CD4-positive, alpha-beta T cell treated with Interferon alpha-2 for 1 hour (primary cell): ENCODE measurements at regions not wholly inside any gene's neighbourhood (a gene's known extent, or its start where the extent isn't known, plus 50 kb on each side); places are given as distances from the start of the nearest gene placed in this dataset.
"Not testable (repeated sequence)": the region's sequence is repeated elsewhere in the genome, so short reads cannot be mapped to it uniquely, and the experiment has no call there.

ENCODE experiments used
- DNase-seq, 2 donors: peaks; one replicate each; pipeline ENCODE4 v3.0.0-alpha.2; 2020 to 2022

GRCh38 chrY:7308816-7309215 is 397.3 kb upstream of the AMELY start:
- no peak for DNase-seq

GRCh38 chrY:7302306-7302705 is 390.8 kb upstream of the AMELY start:
- DNase-seq, result no peak

GRCh38 chrY:7299960-7300359 is 388.4 kb upstream of the AMELY start:
- DNase-seq, result no peak

GRCh38 chrY:7292113-7292512 is 380.6 kb upstream of the AMELY start:
- DNase-seq, result no peak

- DNase-seq, result peak in 1 of 2 donors; percentile 65
Measured at GRCh38 chrY:7289889-7290833, 378.6 kb upstream of the AMELY start.

- no peak for DNase-seq
Measured at GRCh38 chrY:7288611-7289010, 377.1 kb upstream of the AMELY start.

- not testable (repeated sequence) for DNase-seq
Measured at GRCh38 chrY:7287963-7288362, 376.4 kb upstream of the AMELY start.

GRCh38 chrY:7285388-7285787 is 373.8 kb upstream of the AMELY start:
- no peak for DNase-seq

- peak in 1 of 2 donors; percentile 62 for DNase-seq
Measured at GRCh38 chrY:7283001-7283400, 371.4 kb upstream of the AMELY start.

GRCh38 chrY:7280151-7280740 is 368.7 kb upstream of the AMELY start:
- peak in 1 of 2 donors; percentile 65 for DNase-seq

- no peak for DNase-seq
Measured at GRCh38 chrY:7275751-7276150, 364.2 kb upstream of the AMELY start.

GRCh38 chrY:7275014-7275413 is 363.5 kb upstream of the AMELY start:
- no peak for DNase-seq

- no peak for DNase-seq
Measured at GRCh38 chrY:7274369-7274913, 362.9 kb upstream of the AMELY start.

- DNase-seq, result peak in 1 of 2 donors; percentile 94
Measured at GRCh38 chrY:7273587-7274203, 362.1 kb upstream of the AMELY start.

GRCh38 chrY:7272556-7273195 is 361.1 kb upstream of the AMELY start:
- peak in 1 of 2 donors; percentile 74 for DNase-seq

- no peak for DNase-seq
Measured at GRCh38 chrY:7263773-7264172, 352.2 kb upstream of the AMELY start.

GRCh38 chrY:7262531-7262930 is 351.0 kb upstream of the AMELY start:
- no peak for DNase-seq

GRCh38 chrY:7261254-7261653 is 349.7 kb upstream of the AMELY start:
- DNase-seq, result no peak

- DNase-seq, result peak in 1 of 2 donors; percentile 85
Measured at GRCh38 chrY:7240101-7240500, 328.5 kb upstream of the AMELY start.

GRCh38 chrY:7211971-7212370 is 300.4 kb upstream of the AMELY start:
- no peak for DNase-seq

GRCh38 chrY:7204456-7204855 is 292.9 kb upstream of the AMELY start:
- DNase-seq, result no peak

- DNase-seq, result no peak
Measured at GRCh38 chrY:7182591-7182990, 271.0 kb upstream of the AMELY start.

GRCh38 chrY:7177631-7178030 is 266.1 kb upstream of the AMELY start:
- no peak for DNase-seq
